ENCODE measurements at regions not wholly inside any gene's neighbourhood (a gene's known extent, or its start where the extent isn't known, plus 50 kb on each side); places are given as distances from the start of the nearest gene placed in this dataset.
"Not testable (repeated sequence)": the region's sequence is repeated elsewhere in the genome, so short reads cannot be mapped to it uniquely, and the experiment has no call there.

DNA sequence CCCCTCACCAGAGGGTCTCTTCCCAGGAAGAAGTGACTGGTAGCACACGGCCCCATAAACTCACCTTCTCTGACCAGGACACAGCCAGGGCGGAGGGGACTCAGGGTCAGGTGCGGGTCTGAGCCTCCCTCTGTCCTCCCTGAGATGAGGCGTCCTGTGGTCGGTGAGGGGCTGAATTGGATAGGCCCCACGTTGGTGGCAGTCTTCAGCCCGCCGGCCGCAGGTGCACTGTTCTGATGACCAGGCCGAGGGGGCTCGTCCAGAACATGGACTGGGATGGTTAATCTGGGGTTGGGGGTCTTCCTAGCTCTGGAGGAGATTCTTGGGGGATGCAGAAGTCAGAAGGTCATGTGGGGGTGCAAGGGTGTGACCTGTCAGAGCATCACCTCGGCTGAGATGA lies 102.2 kb upstream of the PPP1R26 start:
- DNase-seq (ENCODE audit: low spot score) = no peak

DNA sequence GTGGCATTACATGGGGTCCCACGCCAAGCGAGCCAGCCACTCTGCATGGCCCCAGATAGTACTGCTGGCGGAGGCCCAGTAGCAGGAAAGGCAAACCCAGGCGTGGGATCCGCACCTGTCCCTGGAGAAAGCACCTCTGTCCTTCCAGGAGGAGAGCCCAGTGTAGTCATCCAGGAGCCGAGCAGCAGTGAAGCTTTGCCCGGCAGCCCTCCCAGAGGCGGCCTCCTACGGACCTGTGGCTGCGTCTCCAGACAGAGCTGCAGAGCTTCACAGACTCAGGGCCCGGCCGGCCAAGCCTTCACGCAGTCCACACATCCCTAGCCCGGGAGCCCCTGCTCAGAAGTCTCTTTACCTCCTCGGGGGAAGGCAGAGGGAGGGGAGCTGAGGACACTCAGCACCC lies 100.8 kb upstream of the PPP1R26 start:
- DNase-seq (ENCODE audit: low spot score) = no peak

DNA sequence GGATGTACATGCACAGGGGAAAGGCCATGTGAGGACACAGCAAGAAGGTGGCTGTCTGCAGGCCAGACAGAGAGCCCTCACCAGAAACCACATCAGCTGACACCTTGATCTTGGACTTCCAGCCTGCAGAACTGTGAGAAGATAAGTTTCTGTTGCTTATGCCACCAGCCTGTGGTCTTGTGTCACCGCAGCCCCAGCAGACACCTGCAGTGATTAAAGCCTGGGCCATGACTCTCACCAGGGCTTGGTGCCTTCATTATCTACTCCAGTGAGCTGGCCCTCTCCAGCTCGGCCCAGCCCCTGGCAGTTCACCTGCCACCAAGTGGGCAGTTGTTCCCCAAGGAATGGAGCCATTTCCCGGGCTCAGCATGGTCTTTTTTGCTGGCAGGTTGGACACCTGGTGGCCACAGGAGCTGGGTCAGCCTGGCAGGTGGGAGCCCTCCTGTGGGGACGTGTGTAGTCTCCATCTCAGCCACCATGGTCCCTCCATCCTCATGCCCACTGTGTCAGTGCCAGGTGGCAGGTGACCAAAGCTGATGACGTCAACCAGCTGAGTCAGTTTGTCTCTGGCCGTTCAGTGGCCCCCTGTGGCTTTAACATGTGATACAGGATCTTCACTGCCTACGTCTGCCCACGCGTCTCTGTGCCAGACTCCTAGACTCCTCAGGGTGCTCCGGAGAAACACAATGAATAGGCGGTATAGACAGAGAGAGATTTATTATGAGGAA lies 99.9 kb upstream of the PPP1R26 start:
- DNase-seq (ENCODE audit: low spot score) = no peak

DNA sequence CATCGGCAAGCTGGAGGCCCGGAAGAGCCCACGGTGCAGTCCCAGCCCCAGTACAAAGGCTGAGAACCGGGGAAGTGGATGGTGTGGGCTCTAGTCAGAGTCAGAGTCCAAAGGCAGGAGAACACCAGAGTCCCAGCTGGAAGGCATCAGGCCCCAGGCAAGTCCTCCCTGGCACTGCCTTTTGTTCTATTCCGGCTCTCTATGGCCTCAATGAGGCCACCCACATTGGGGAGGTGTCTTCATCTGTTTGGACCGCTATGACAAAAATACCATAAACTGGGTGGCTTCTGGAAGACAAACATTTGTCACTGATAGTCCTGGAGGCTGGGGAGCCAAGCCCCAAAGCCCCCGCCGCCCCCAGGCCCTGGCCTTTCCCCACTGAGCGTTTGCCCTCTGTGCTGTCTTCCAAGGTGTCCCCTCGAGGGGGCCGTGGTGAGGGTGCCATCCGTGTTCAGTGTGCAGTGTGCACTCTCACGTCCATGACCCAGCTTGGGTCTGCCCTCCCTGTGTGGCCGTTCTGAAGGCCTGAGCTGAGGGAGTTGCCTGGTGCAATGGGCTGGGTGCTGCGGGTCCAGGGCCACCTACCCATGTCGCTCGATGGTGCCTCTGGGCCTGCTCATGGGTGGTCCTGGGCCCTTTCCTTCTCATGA lies 99.1 kb upstream of the PPP1R26 start:
- no peak for DNase-seq (ENCODE audit: low spot score)

DNA sequence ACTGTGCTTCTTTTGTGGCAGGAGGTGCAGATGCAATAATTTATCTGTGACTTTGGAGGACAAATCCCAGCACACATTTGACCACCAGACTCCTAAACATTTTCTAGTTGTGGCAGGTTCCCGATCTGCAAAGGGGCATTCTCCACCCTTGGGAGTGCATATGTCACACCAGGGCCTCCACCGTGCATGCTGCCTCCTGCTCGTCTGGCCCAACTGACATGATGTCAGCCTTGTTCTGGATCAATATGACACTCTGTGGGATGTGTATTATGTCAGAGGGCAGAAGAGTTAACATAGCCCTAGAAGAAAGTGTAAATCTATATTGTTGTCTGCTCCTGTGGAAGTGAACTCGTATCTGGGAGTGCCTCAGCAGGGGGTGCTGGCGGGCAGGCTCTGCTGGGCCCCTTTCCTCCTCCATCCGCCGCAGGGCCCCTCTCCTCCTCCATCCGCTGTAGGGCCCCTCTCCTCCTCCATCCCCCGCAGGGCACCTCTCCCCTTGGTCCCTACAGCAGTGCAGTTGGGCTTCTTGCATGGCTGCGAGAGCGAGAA lies 97.7 kb upstream of the PPP1R26 start:
- no peak for DNase-seq (ENCODE audit: low spot score)

DNA sequence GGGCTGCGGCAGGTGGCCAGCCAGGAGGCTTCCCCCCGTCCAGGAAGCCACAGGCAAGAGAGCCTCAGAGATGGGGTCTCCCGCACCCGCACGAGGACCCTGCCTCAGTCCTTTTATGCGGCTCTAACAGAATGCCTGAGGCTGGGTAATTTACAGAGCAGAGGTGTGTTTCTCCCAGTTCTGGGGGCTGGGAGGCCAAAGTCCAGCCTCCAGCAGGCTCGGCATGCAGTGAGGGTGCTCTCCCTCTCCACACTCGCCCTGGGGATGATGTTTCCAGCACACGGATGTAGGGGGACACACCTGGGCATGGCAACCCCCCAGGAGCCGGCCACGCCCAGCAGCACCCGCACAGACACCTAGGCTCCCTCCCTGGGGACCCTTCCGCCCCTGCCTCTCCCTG lies 95.4 kb upstream of the PPP1R26 start:
- DNase-seq (ENCODE audit: low spot score) = no peak

DNA sequence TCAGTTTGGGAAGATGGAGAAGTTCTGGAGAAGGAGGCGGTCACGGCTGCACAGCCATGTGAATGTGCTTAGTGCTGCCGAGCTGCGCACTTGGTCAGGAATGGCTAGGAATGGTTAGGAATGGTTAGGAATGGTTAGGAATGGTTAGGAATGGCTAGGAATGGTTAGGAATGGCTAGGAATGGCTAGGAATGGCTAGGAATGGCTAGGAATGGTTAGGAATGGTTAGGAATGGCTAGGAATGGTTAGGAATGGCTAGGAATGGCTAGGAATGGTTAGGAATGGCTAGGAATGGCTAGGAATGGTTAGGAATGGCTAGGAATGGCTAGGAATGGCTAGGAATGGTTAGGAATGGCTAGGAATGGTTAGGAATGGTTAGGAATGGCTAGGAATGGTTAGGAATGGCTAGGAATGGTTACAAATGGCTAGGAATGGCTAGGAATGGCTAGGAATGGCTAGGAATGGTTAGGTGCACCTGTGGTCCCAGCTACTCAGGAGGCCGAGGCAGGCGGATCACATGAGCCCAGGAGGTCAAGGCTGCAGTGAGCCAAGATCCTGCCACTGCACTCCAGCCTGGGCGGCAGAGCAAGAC lies 94.7 kb upstream of the PPP1R26 start:
- not testable (repeated sequence) for DNase-seq (ENCODE audit: low spot score)

DNA sequence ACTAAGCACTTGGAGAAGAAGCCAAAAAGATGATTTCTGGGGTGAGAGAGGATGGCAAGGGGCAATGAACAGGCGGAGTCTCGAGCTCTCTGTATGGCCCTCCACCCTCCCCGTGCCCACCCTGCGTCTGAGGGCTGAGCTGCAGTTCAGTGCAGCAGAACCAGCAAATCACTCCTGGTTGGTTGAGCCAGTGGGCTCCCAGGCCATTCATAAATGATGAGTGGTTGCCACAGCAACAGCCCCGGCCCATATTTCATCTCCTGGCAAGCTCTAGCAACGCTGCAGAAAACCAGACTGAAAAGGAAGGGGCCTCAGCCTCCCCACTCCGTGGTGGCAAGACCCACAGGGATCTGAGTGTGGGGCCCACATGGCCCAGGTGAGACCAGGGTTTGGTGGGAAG lies 93.8 kb upstream of the PPP1R26 start:
- DNase-seq (ENCODE audit: low spot score) = no peak

DNA sequence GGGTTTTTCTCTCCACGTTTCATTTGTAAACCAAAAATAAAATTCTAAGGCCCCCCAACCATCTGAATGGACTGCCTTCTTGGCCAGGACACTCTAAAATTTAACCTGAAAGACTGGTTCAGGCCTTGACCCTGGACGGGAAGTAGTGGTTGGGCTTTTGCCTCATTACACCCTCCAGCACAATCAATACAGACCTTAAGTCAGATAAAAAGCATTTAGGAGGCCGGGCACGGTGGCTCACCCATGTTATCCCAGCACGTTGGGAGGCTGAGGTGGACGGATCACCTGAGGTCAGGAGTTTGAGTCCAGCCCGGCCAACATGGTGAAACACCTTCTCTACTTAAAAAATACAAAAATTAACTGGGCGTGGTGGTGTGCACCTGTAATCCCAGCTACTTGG lies 91.6 kb upstream of the PPP1R26 start:
- no peak for DNase-seq (ENCODE audit: low spot score)

DNA sequence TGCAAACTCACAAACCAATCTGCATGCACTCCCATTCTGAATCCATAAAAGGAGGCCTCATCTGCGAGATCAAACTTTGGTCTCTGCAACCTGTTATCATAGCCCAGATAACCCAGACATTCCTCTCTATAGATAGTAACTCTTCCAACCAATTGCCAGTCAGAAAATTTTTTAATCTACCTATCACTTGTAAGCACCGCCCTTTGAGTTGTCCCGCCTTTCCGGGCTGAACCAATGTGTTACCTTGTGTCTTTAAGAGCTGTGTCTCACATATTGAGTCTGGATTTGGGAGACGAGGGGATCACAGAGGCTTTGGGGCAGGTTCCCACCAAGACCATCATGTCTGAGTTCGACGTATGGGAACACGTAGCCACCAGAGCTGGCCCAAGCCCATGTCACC lies 91.1 kb upstream of the PPP1R26 start:
- DNase-seq (ENCODE audit: low spot score) = no peak

DNA sequence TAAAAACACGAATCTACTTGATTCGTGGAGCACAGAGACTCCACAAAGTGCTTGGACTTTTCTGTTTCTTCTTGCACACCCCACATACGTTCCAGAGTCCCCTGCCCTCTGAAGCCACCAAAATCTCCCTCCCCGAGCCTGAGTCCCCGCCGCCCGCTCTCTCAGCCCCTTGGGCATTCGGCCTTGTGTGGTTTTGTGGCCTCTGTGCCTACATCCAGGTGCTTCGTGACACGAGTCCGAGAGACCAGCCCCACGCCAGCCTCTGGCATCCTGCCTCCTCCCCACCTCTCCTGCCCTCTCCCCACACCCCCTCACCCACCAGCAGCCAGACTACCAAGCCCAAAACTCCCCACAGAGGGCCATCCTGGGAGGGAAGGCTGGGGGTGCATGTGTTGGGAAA lies 87.8 kb upstream of the PPP1R26 start:
- no peak for DNase-seq (ENCODE audit: low spot score)

DNA sequence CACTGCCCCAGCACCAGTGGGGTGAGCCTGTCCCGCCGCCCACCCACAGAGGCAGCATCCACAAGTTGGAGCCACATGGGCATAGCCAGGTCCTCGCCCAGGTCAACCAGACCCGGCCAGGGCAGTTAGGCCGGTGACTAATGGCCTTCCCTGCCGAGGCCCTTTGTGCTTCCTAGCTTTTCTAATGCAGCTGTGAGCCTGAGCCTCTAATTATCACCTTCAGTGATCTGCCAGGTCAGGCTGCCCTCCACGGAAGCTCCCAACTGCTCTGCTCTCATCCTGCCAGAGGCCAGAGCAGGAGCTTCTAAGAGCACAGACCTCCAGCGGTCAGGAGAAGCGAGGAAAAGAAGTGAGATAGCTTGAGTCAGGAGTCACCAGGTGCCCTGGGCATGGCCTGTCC lies 87.1 kb upstream of the PPP1R26 start:
- DNase-seq (ENCODE audit: low spot score) = no peak

DNA sequence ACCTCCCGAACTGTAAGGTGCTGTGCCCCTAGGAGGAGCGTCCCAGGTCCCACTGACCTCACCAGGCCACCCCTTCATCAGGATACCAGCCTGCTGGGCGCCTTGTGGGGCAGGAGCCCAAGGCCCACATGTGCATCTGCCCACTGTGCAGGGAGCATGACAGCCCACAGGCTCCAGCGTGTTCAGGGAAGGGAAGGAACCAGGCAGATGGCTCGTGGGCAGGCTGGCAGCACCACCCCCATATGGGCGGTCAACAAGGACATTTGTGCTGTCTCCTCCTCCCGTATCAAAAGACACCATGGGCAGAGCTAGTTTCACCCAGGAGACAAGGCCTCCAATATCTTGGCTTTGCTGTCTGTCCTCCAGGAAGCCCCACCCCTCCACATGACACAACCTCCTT lies 85.5 kb upstream of the PPP1R26 start:
- no peak for DNase-seq (ENCODE audit: low spot score)

DNA sequence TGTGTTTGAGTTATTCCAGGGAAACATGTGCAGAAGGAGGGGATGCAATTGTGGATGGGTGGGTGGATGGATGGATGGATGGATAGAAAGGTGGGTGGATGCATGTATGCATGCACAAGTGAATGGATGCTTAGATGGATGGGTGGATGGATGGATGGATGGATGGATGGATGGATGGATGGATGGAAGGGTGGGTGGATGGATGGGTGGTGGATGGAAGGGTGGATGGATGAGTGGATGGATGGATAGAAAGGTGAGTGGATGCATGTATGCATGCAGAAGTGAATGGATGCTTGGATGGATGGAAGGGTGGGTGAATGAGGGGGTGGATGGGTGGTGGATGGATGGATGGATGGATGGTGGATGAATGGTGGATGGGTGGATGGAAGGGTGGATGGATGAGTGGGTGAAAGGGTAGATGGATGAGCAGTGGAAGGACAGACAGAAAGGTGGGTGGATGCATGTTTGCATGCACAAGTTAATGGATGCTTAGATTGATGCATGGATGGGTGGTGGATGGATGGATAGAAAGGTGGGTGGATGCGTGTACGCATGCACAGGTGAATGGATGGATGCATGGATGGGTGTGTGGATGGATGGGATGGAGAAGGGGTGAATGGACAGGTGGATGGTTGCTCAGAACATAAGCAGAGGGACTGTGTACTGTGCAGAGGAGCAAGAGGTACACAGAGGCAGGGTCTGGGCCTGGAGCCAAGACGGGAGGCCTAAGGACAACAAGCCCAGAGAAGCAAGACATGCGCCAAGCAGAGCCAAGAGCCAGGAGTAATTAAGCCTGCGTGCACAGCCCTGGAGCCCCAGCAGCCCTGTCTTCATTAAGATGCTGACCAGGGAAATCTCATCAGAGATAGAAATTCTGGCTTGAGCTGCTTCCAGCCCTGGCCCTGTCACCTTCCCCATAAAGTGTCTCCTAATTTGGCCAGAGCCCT lies 84.6 kb upstream of the PPP1R26 start:
- no peak for DNase-seq (ENCODE audit: low spot score)

DNA sequence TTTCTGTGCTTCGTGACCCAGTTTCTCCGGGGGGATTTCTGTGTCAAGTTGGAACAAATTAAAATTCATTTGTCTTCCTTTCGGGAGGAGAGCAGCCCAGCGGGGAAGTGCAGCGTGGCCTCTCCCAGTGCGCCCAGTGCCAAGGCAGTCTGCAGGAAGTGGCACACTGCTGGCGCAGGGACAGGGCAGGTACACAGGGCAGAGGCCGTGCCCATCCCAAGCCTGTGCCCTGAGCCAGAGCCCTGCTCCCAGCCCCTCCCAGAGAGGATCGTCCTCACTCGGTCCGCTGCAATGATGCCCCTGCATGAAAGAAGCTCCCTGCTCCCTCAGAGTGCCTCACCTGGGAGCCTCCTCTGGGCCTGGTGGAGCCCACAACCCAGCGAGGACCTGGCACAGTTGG lies 82.4 kb upstream of the PPP1R26 start:
- no peak for DNase-seq (ENCODE audit: low spot score)

DNA sequence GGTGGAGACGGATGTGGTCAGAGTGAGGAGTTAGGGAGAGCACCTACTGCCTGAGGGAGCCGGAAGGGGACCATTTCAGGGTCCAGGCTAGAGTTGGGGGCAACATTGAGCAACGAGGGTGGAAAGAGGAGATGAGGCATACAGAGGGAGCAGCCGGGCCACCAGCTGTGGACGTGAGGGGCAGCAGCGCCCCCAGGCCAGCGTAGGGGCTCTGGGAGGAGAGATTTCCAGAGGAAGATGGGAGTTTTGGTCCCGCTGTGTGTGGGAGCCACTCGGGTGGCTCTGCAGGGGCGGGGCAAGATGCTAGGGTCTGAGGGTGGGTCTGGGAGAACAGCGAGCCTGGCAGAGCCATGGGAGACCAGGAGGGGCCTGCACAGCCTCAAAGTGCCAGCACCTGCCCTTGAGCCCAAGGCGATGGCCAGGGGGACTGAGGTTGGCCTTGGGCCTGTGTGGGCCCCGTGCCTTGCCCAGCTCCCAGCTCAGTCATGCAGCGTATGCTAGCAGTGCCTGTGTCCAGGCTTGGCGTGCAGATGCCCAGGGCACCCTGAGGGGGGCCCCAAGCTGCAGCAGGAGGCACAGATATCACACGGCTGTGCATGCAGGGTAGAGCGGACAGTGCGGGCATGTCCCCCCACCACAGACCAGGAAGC lies 80.5 kb upstream of the PPP1R26 start:
- no peak for DNase-seq (ENCODE audit: low spot score)

DNA sequence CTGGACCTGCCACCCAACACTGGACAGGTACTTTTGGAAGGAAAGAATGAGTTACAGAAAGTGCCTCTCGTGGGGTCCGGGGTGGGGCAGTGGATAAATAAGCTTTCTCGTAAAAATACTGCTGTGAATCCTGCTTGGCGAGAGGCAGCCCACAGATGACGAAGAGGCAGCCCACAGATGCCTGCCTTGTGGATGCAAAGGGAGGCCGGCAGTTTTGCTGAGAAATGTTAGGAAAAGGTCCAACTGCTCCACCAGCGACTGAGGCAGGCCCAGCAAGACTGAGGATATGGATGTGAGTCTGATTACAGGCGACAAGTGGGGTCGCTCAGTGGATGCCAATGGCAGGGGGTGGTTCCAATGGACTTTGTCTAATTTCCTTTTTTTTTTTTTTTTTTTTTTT lies 79.1 kb upstream of the PPP1R26 start:
- DNase-seq (ENCODE audit: low spot score) = no peak

DNA sequence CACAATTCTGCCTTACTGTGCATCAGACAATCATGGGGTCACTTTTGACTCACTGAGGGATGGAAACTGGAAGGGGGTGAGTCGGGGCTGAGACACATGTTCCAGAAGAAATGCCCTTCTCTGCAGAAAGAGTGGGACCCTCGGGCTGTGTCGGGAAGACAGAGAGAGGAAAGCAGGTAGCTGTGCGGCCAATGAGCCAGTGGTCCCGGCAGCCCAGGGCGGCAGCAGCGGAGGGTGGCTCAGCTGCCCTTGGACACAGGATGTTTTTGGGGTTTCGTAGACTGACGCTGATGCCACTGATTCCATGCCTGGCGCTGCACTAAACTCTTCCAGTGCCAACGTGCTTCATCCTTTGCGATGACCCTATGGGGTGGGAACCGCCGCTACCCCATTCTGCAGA lies 78.4 kb upstream of the PPP1R26 start:
- no peak for DNase-seq (ENCODE audit: low spot score)

DNA sequence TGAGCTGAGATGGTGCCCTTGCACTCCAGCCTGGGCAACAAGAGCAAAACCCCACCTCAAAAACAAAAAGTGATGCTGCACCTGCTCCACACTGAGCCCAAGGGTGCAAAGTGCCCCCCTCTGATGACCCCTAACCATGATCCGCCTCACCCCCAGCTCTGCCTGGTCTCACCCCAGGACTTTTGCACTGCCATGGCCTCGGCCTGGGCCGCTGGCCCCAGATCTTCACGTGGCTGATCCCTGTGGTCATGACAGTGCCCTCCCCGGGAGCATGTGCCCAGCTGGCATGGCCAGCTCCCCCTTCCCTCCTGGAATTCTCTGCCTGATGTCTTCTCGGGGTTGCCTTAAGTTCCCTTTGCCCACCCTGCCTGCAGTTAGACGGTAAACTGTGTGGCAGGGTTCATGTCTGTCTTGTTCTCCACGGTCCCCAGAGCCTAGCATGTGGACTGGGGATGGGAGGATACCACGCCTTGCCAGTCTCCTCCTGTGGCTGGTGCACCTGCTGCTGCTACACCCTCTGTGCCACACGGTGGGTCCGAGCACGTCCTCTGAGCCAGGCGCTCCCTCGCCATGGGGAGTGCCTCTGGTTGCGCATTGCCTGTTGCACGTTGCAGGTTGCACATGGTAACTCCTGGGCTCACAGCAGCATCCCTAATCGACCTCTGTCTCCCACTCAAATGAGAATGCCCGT lies 77.4 kb upstream of the PPP1R26 start:
- DNase-seq (ENCODE audit: low spot score) = no peak

All from SK-N-DZ (cell line).